Coronary artery (tissue), 2 donors: ENCODE measurements at regions not wholly inside any gene's neighbourhood (a gene's known extent, or its start where the extent isn't known, plus 50 kb on each side); places are given as distances from the start of the nearest gene placed in this dataset.

Source experiments
- DNase-seq: peaks from one replicate; pipeline ENCODE4 v3.0.0-alpha.2; 2017; ENCODE audit warnings: low spot score
- H3K27ac ChIP-seq, 2 donors: fragments of 200-600 bp; sonication (generic); one replicate each; pipeline ENCODE4 v1.5.1; 2016 to 2019
- H3K4me3 ChIP-seq: fragments of 200-600 bp; sonication (generic); 2 replicates; pipeline ENCODE4 v1.5.1; 2016; ENCODE audit warnings: mild to moderate bottlenecking, moderate library complexity
- TF ChIP-seq, protein P1 (sequence below): fragments of 200-600 bp; sonication (generic); IDR thresholded peaks from one replicate; pipeline ENCODE4 v1.5.1; 2019; ENCODE audit warnings: antibody characterized with exemption

DNA sequence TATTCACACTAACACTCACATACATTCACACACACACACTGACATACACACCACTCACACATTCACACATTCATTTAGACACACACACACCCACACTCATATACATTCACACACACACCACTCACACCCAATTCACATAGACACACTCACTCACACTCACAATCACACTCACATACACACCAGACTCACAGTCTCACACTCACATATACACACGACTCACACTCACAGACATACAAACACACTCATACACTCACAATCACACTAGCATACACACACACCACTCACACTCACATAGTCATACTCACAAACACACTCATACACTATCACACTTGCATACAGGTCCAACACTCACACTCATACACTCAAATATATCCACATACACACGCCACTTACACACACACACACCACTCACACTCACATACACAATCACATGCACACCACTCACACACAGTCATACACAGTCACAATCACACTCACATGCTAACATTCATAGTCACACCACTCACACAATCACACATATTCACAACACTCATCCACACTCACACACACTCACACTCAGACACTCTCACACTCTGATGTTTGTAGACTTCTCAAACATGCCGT, 312.6 kb downstream of the SFMBT2 start:
- no peak overlapping the region for H3K4me3 ChIP-seq
- H3K27ac ChIP-seq, result no peak overlapping the region
- TF ChIP-seq, protein P1, sequence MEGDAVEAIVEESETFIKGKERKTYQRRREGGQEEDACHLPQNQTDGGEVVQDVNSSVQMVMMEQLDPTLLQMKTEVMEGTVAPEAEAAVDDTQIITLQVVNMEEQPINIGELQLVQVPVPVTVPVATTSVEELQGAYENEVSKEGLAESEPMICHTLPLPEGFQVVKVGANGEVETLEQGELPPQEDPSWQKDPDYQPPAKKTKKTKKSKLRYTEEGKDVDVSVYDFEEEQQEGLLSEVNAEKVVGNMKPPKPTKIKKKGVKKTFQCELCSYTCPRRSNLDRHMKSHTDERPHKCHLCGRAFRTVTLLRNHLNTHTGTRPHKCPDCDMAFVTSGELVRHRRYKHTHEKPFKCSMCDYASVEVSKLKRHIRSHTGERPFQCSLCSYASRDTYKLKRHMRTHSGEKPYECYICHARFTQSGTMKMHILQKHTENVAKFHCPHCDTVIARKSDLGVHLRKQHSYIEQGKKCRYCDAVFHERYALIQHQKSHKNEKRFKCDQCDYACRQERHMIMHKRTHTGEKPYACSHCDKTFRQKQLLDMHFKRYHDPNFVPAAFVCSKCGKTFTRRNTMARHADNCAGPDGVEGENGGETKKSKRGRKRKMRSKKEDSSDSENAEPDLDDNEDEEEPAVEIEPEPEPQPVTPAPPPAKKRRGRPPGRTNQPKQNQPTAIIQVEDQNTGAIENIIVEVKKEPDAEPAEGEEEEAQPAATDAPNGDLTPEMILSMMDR, result no peak

DNA sequence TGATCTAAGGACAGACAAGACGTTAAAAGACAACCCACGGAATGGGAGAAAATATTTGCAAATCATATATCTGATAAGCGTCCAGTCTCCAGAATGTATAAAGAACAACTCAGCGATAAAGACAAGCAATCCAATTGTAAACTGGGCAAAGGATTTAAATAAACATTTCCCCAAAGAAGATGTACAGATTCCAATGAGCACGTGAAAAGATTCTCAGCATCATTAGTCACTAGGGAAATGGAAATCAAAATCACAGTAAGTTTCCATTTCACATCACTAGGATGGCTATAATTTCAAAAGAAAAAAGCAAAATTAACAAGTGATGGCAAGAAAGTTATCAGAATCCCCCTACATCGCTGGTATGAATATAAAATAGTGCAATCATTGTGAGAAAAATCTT, 316.1 kb downstream of the SFMBT2 start:
- TF ChIP-seq, protein P1, result no peak
- Histone ChIP-seq H3K27ac (no peak overlapping the region), H3K4me3 (no peak overlapping the region)
- no peak for DNase-seq

More for the DNA sequence above, 312.6 kb downstream of the SFMBT2 start:
- DNase-seq, result no peak

DNA sequence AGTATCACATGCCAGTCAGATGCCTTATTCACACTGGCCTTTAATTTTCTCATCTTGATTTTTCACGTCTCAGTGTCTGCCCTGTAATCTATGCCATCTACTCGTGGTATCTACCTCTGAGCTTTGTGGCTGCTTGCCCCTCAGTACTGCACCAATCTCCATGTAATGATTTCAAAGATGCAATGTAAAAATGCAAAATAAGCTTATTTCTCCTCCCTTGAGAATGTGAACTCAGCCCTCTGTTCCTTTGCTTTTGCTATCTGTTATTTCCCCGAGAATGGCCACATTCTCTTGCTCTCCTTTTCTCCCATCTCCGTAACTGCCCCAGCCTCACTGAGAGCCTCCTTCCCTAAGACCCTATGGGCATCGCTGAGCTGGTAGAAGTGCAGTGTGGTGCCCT, 317.5 kb downstream of the SFMBT2 start:
- Histone ChIP-seq H3K4me3 (no peak overlapping the region), H3K27ac (no peak overlapping the region)
- no peak for DNase-seq
- TF ChIP-seq, protein P1, result no peak

DNA sequence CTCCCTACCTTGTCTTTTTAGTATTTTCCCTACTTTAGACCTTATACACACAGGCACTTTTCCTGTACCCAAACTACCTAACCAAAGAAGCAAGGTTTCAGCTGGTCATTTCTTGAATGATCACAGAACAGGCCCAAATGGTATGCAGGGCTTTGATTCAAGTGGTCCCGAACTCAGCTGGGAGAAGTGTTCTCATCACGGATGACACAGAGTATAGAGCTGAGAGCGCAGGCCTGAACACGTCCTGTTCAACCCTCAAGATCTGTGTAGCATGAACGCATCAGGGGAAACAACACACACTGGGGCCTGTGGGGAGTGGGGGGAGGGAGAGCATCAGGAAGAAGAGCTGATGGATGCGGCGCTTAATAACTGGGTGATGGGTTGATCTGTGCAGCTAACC, 318.2 kb downstream of the SFMBT2 start:
- TF ChIP-seq, protein P1, result no peak
- Histone ChIP-seq H3K27ac (no peak overlapping the region), H3K4me3 (no peak overlapping the region)
- DNase-seq, result no peak

DNA sequence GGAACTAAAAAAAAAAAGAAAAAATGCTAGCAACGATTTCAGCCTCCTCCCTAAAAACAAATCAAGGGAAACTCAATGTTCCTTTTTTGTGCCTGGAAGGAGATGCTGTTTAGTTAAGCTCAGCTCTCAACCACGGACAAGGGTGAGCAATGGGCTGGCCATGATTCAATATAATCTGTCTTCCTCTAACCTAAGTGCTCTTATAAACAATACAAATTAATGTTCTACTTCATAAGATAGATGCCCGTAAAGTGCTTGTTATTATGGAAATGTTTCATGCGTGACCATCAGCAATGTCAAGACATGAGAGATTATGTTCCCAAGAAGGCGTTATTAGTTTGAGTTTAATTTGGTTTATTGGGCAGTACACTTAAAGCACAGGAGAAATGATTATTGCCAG, 320.3 kb downstream of the SFMBT2 start:
- TF ChIP-seq, protein P1, result no peak
- Histone ChIP-seq H3K27ac (no peak overlapping the region), H3K4me3 (no peak overlapping the region)
- no peak for DNase-seq

DNA sequence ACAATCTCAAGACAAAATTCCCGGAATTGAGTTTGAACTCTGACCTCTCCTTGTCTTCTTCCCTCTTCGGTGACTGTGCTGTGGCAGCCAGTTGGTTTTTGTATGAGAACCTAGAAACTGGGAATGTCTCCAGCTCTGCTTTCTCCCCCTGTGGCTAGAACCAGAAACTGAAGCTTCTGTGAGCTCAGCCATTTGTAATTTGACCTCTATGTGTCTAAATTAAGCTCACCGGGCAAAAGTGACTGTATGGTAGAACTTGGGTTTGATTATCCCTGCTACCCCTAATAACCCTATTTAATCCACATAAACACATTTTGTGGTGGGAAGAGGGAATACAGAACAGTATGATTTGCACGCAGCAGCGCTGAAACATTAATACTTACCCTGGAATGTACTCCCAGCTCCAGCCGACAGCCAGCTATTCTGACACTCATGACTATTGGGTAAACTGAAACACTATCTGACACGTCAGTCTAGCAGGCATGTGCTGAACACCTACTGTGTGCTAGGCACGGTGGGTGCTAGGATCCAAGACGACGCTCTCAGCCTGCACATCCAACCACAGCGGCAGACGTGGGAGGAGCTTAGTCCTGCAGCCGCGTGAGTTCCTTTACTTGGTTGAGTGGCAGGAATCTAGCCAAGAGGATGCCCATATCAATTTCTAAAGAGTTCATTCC, 324.8 kb downstream of the SFMBT2 start:
- TF ChIP-seq, protein P1, result no peak
- no peak overlapping the region for H3K27ac ChIP-seq
- H3K4me3 ChIP-seq, result no peak overlapping the region
- no peak for DNase-seq
